GM13977 (cell line): ENCODE measurements at regions not wholly inside any gene's neighbourhood (a gene's known extent, or its start where the extent isn't known, plus 50 kb on each side); places are given as distances from the start of the nearest gene placed in this dataset.

Experiments used
- DNase-seq: peaks from one replicate; pipeline ENCODE4 v3.0.0; 2012; ENCODE audit warnings: low spot score
- in situ Hi-C: fragments of 300-500 bp; cut with MboI; formaldehyde crosslinking; loops from one replicate; pipeline ENCODE4 v1.12.0; 2022; ENCODE audit warnings: low sequenced_read_pairs, low pct_unique_long_range_greater_than_20kb, mixed read lengths, inconsistent platforms; ENCODE audit not compliant: unreplicated experiment
- TF ChIP-seq, protein P1 (sequence below): IDR thresholded peaks from 2 replicates; pipeline ENCODE4 v1.5.1; 2012; ENCODE audit warnings: mild to moderate bottlenecking, control low read depth; ENCODE audit not compliant: insufficient read depth; ENCODE audit errors: extremely low read depth, missing control alignments

DNA sequence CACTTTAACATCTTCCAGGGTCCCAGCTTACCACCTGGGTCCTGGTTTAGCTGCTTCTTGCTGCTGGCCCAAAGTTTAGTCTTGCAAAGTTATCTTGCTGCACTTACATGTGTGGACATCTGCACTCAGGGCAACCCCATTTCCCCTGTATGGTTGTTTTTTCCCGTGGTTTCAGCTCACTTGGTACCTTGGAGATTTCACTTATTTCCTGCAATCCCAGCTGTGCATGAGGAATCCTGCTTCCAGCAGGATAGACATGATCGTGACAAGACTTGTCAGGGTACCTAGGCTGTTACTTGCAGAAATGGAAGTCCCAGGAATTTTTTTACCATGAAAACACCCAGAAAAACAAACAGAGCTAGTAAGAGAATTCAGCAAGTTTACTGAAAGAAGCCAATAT is 95.9 kb upstream of the LEP start:
- in situ Hi-C loops, result no loop called here
- TF ChIP-seq, protein P1, sequence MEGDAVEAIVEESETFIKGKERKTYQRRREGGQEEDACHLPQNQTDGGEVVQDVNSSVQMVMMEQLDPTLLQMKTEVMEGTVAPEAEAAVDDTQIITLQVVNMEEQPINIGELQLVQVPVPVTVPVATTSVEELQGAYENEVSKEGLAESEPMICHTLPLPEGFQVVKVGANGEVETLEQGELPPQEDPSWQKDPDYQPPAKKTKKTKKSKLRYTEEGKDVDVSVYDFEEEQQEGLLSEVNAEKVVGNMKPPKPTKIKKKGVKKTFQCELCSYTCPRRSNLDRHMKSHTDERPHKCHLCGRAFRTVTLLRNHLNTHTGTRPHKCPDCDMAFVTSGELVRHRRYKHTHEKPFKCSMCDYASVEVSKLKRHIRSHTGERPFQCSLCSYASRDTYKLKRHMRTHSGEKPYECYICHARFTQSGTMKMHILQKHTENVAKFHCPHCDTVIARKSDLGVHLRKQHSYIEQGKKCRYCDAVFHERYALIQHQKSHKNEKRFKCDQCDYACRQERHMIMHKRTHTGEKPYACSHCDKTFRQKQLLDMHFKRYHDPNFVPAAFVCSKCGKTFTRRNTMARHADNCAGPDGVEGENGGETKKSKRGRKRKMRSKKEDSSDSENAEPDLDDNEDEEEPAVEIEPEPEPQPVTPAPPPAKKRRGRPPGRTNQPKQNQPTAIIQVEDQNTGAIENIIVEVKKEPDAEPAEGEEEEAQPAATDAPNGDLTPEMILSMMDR, result no peak
- DNase-seq, result no peak

DNA sequence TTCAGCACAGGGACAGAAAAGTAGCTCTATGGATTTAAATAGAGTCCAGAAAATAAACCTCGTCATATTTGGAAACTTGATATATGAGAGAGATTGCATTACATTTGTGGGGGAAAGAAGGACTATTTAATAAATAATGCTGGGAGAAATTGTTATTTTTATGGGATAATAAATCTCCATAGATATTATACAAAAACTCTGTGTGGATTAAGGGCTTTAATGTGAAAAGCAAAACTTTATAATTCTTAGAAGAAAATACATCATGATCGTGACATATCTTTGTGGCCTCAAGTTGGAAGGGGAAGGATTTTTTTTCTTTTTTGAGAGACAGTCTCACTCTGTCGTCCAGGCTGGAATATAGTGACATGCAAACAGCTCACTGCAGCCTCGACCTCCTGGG is 95.0 kb upstream of the LEP start:
- in situ Hi-C loops, result no loop called here
- no peak for DNase-seq
- TF ChIP-seq, protein P1, result no peak

DNA sequence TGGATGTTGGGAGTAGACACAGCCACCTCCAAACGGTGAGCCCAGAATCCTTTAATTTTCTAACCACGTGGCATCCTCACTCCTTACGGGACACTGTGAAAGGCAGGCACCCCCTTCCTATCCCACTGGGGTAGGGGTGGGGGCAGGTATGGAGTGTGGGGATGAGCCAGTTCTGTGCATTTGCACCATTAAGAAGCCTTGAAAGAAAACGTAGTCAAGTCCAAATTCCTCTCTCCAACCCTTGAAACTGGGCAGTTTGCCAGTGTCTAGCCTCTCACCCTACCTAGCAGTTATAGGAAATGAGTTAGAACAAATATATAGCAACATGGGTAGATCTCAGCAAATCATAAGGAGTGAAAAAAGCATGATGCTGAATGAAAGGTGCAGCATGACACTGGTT is 92.4 kb upstream of the LEP start:
- in situ Hi-C loops, result no loop called here
- DNase-seq, result no peak
- TF ChIP-seq, protein P1, result no peak

DNA sequence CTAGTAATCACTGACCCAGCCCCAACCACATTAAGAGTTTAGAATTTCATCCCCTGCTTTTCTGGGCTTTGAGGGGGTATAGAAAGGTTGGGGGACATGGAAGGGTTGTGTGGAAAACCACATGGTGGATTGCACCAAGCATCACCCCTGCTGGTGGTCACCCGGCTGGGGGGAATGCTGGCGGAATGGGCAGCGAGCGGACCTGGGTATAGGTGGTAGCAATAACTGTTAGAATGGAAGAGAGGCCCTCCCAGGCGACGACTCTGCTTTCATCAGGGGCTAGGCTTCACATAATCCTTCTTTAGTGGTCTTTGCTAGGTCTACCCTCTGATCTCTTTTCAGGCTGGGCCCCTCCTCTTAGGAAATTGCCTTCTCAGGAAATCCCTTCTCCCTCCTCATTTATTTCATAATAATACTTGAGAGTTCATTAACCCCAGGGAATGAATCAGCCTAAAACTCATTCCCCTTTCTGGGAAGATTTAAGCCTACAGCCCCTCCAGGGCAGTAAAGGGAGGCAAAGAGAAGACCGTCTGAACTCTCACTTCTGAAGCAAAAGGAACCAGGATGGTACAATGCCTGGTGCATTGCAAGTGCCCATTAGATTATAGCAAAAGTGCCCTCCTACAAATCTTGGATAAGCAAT is 90.7 kb upstream of the LEP start:
- TF ChIP-seq, protein P1, result no peak
- in situ Hi-C loops, result no loop called here
- no peak for DNase-seq

DNA sequence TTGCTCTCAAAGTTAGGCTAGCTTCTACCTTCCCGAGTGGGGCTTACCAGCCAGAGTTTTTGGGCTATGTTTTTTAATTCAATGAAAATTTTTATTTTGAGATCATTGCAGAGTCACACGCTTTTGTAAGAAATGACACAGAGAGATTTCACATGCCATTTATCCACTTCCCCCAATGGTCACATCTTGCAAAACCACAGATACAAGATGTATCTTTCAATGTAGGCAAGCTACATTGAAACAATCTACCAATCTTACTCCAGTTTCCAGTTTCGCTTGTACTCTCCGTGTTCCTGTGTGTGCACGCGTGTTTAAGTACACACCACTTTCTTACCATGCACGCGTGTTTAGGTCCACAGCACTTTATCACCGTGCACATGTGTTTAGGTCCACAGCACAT is 89.4 kb upstream of the LEP start:
- TF ChIP-seq, protein P1, result no peak
- in situ Hi-C loops, result no loop called here
- DNase-seq, result no peak

DNA sequence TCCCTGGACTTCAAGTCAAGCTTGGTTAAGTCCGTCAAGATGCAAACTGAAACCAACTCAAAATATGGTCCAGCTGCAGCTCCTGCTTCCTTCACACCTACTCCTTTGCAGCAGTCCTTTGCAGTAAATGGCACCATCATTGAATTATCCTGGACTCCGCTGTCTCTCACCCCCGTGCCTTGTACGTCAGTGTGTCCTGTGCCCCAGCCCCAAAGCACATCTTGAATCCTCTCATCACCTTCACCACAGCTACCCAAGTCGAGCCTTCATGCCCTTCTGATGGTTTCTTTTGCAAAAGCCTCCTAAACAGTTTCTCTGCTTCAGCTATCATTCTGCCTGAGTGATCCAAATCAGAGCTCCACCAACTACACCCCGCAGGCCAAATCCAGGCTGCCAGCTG is 88.4 kb upstream of the LEP start:
- TF ChIP-seq, protein P1, result no peak
- in situ Hi-C loops, result no loop called here
- DNase-seq, result no peak
